Loucy (cell line): ENCODE measurements at regions not wholly inside any gene's neighbourhood (a gene's known extent, or its start where the extent isn't known, plus 50 kb on each side); places are given as distances from the start of the nearest gene placed in this dataset.

Experiments used
- EZH2phosphoT487 ChIP-seq: fragments of 200-600 bp; IDR thresholded peaks from 2 replicates; pipeline ENCODE4 v1.6.1; 2018; ENCODE audit warnings: antibody characterized with exemption, mild to moderate bottlenecking, moderate library complexity, borderline replicate concordance
- TF ChIP-seq, protein P1 (sequence below): fragments of 200-600 bp; sonication (generic); conservative IDR thresholded peaks from 2 replicates; pipeline ENCODE4 v1.5.1; 2014; ENCODE audit warnings: mild to moderate bottlenecking, antibody characterized with exemption, low read length

DNA sequence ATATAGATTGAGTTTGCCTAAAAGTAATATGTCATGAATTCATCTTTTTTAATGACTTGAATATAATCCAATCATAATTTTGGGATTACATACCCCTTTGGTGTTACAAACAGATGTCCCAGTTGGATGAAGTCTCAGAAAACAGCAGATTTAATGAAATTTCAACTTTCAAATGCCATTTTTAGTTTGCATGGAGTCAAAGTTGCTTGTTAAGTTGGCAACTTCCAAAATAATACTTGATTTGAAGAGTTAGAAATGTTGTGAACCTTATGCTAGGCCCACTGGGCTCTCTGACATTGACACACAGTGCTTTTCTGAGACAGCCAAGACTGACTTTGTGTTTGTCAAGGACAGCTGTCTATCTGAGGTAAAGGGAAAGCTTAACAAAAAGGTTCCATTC is 248.1 kb downstream of the KIF20B start:
- TF ChIP-seq, protein P1, sequence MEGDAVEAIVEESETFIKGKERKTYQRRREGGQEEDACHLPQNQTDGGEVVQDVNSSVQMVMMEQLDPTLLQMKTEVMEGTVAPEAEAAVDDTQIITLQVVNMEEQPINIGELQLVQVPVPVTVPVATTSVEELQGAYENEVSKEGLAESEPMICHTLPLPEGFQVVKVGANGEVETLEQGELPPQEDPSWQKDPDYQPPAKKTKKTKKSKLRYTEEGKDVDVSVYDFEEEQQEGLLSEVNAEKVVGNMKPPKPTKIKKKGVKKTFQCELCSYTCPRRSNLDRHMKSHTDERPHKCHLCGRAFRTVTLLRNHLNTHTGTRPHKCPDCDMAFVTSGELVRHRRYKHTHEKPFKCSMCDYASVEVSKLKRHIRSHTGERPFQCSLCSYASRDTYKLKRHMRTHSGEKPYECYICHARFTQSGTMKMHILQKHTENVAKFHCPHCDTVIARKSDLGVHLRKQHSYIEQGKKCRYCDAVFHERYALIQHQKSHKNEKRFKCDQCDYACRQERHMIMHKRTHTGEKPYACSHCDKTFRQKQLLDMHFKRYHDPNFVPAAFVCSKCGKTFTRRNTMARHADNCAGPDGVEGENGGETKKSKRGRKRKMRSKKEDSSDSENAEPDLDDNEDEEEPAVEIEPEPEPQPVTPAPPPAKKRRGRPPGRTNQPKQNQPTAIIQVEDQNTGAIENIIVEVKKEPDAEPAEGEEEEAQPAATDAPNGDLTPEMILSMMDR = no peak
- no peak for TF ChIP-seq EZH2phosphoT487
